NCI-H345 treated with DMSO at 0.1 percent for 48 hours (cell line): ENCODE measurements at regions not wholly inside any gene's neighbourhood (a gene's known extent, or its start where the extent isn't known, plus 50 kb on each side); places are given as distances from the start of the nearest gene placed in this dataset.
A peak's percentile ranks its signal among the peaks of the same experiment; 100 is the strongest.
"Not testable (repeated sequence)": the region's sequence is repeated elsewhere in the genome, so short reads cannot be mapped to it uniquely, and the experiment has no call there.

ENCODE experiments used
- DNase-seq: peaks from one replicate; lab custom pipeline; 2025; ENCODE audit not compliant: unreplicated experiment; lab: John Stamatoyannopoulos, UW

GRCh38 chr6:164741938-164742451 lies 567.4 kb downstream of the C6orf118 start:
- DNase-seq = no peak

- not testable (repeated sequence) for DNase-seq
These were observed 573.3 kb downstream of the C6orf118 start for GRCh38 chr6:164736090-164736489.

GRCh38 chr6:164731539-164731938 lies 577.9 kb downstream of the C6orf118 start:
- DNase-seq = no peak

GRCh38 chr6:164721460-164721859 lies 587.9 kb downstream of the C6orf118 start:
- DNase-seq = no peak

- no peak for DNase-seq
These were observed 608.9 kb downstream of the C6orf118 start for GRCh38 chr6:164700497-164700896.

- no peak for DNase-seq
These were observed 613.5 kb downstream of the C6orf118 start for GRCh38 chr6:164695896-164696295.

- DNase-seq = no peak
These were observed 615.0 kb downstream of the C6orf118 start for GRCh38 chr6:164694386-164694785.

GRCh38 chr6:164693944-164694343 lies 615.5 kb downstream of the C6orf118 start:
- DNase-seq = no peak

GRCh38 chr6:164692772-164693510 lies 616.5 kb downstream of the C6orf118 start:
- DNase-seq = no peak

- no peak for DNase-seq
These were observed 618.5 kb downstream of the C6orf118 start for GRCh38 chr6:164690702-164691500.

- DNase-seq = no peak
These were observed 619.2 kb downstream of the C6orf118 start for GRCh38 chr6:164690241-164690640.

- DNase-seq = no peak
These were observed 644.1 kb downstream of the C6orf118 start for GRCh38 chr6:164665328-164665727.

- no peak for DNase-seq
These were observed 645.8 kb downstream of the C6orf118 start for GRCh38 chr6:164663634-164664033.

- DNase-seq = no peak
These were observed 647.7 kb downstream of the C6orf118 start for GRCh38 chr6:164661716-164662115.

GRCh38 chr6:164660781-164661180 lies 648.6 kb downstream of the C6orf118 start:
- no peak for DNase-seq

- DNase-seq = peak; percentile 29
These were observed 668.4 kb downstream of the C6orf118 start for GRCh38 chr6:164640956-164641355.

GRCh38 chr6:164628302-164628931 lies 681.0 kb downstream of the C6orf118 start:
- no peak for DNase-seq

GRCh38 chr6:164616917-164617524 lies 692.4 kb downstream of the C6orf118 start:
- DNase-seq = no peak

GRCh38 chr6:164612751-164613150 lies 696.7 kb downstream of the C6orf118 start:
- no peak for DNase-seq

GRCh38 chr6:164610859-164611258 lies 698.5 kb downstream of the C6orf118 start:
- not testable (repeated sequence) for DNase-seq

- DNase-seq = not testable (repeated sequence)
These were observed 707.0 kb downstream of the C6orf118 start for GRCh38 chr6:164602415-164602814.
